SH-SY5Y (cell line): ENCODE measurements at regions not wholly inside any gene's neighbourhood (a gene's known extent, or its start where the extent isn't known, plus 50 kb on each side); places are given as distances from the start of the nearest gene placed in this dataset.

Experiments used
- GATA2 ChIP-seq: IDR thresholded peaks from 2 replicates; pipeline ENCODE4 v1.6.1; 2011; ENCODE audit warnings: mild to moderate bottlenecking, low read depth, low read length
- GATA3 ChIP-seq: IDR thresholded peaks from 2 replicates; pipeline ENCODE4 v1.6.1; 2011; ENCODE audit warnings: low read depth, mild to moderate bottlenecking, low read length, moderate library complexity

DNA sequence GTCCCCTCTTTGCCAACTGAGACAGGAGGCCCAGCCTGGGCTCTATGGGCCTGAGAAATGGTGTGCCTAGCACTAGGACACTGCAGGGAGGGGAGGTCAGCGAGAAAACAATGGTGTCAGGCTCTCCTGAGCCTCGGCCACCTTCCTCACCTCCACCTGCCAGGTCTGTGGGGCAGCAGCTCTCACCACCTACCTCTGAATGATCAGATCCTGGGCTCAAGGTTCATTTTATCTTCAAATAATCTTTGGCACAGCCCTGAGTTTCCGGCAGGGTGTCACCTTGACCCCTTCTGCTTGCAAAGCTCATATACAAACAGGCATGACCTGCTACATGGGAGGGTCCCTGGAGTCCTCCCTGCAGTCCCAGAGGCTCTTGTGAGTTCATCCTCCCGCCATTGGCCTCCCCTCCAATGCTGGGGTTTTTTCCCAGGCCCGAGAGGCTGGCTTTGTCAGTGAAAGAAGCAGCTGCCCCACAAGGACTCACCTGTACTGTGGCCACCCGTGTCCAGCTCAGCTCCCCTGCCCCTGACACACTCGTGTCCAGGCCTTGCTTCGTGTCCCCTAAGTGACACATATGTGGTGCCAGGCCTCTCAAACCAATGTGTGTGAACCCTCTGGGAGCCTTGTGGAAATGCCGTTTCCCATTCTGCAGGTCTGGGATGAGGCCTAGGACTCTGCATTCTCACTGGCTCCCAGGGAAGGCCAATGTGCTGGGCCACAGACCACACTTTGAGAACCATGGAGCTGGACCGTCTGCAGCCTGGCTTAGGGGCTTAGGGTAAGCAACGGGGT lies 176.8 kb upstream of the CIBAR2 start:
- no peak for TF ChIP-seq GATA2
- no peak for TF ChIP-seq GATA3
